Hepatocyte (in vitro differentiated cells): ENCODE measurements at regions not wholly inside any gene's neighbourhood (a gene's known extent, or its start where the extent isn't known, plus 50 kb on each side); places are given as distances from the start of the nearest gene placed in this dataset.

Source experiments
- DNase-seq: peaks from one replicate; pipeline ENCODE4 v3.0.0-alpha.2; 2016; ENCODE audit warnings: low spot score
- H2AFZ ChIP-seq: fragments of 200-600 bp; sonication (generic); 2 replicates; pipeline ENCODE4 v1.6.0; 2016; ENCODE audit warnings: antibody characterized with exemption, mild to moderate bottlenecking
- H3K27ac ChIP-seq: fragments of 200-600 bp; sonication (generic); 2 replicates; pipeline ENCODE4 v1.5.1; 2016; ENCODE audit warnings: mild to moderate bottlenecking
- H3K27me3 ChIP-seq: fragments of 200-600 bp; sonication (generic); 2 replicates; pipeline ENCODE4 v1.6.1; 2016
- H3K36me3 ChIP-seq: fragments of 200-600 bp; sonication (generic); replicated peaks from 2 replicates; pipeline ENCODE4 v1.5.1; 2016; ENCODE audit warnings: low read depth; ENCODE audit not compliant: insufficient read depth
- H3K4me1 ChIP-seq: fragments of 200-600 bp; sonication (generic); 2 replicates; pipeline ENCODE4 v1.5.1; 2016; ENCODE audit warnings: mild to moderate bottlenecking, moderate library complexity; ENCODE audit not compliant: insufficient read depth
- H3K4me2 ChIP-seq: fragments of 200-600 bp; sonication (generic); 2 replicates; pipeline ENCODE4 v1.6.0; 2016
- H3K4me3 ChIP-seq: fragments of 200-600 bp; sonication (generic); 2 replicates; pipeline ENCODE4 v1.5.1; 2016; ENCODE audit warnings: mild to moderate bottlenecking
- H3K79me2 ChIP-seq: fragments of 200-600 bp; sonication (generic); 2 replicates; pipeline ENCODE4 v1.6.0; 2017; ENCODE audit warnings: mild to moderate bottlenecking
- H3K9me2 ChIP-seq: fragments of 200-600 bp; sonication (generic); replicated peaks from 2 replicates; pipeline ENCODE4 v1.6.0; 2017; ENCODE audit warnings: mild to moderate bottlenecking; ENCODE audit not compliant: insufficient read depth
- H3K9me3 ChIP-seq: fragments of 200-600 bp; sonication (generic); 2 replicates; pipeline ENCODE4 v1.5.1; 2016; ENCODE audit warnings: low read depth, mild to moderate bottlenecking
- H4K20me1 ChIP-seq: fragments of 200-600 bp; sonication (generic); 2 replicates; pipeline ENCODE4 v1.6.0; 2016; ENCODE audit warnings: mild to moderate bottlenecking; ENCODE audit not compliant: insufficient read depth, poor library complexity, severe bottlenecking
- CTCF ChIP-seq: fragments of 200-600 bp; sonication (generic); IDR thresholded peaks from 2 replicates; pipeline ENCODE4 v1.5.1; 2016; ENCODE audit warnings: antibody characterized with exemption, mild to moderate bottlenecking; ENCODE audit not compliant: poor library complexity
- EZH2 ChIP-seq: fragments of 200-600 bp; sonication (generic); IDR thresholded peaks from 2 replicates; pipeline ENCODE4 v1.6.1; 2016; ENCODE audit warnings: antibody characterized with exemption, mild to moderate bottlenecking, borderline replicate concordance
- EZH2phosphoT487 ChIP-seq: fragments of 200-600 bp; sonication (generic); IDR thresholded peaks from one replicate; pipeline ENCODE4 v1.6.1; 2018; ENCODE audit warnings: antibody characterized with exemption, mild to moderate bottlenecking, low read depth, moderate library complexity; ENCODE audit not compliant: unreplicated experiment, severe bottlenecking
- WGBS: methylation state at CpG from one replicate; pipeline ENCODE4 v1.1.6; 2016; ENCODE audit warnings: low lambda C conversion rate; ENCODE audit errors: missing lambda C conversion rate; 5-methylcytosine and 5-hydroxymethylcytosine counted together

GRCh38 chr6:4606821-4607704 lies 169.1 kb upstream of the CDYL start:
- 83% methylated on average over 17 of the region's 17 CpGs for WGBS
- no peak overlapping the region for H3K4me3 ChIP-seq
- no peaks in the 10 kb centered on the region for H4K20me1 ChIP-seq
- H2AFZ ChIP-seq: no peak overlapping the region
- TF ChIP-seq EZH2 (no peak), EZH2phosphoT487 (no peak), CTCF (no peak)
- no peak overlapping the region for H3K27ac ChIP-seq
- no peaks in the 10 kb centered on the region for H3K36me3 ChIP-seq
- no peak overlapping the region for H3K4me2 ChIP-seq
- H3K27me3 ChIP-seq: no peaks in the 10 kb centered on the region
- H3K79me2 ChIP-seq: no peaks in the 10 kb centered on the region
- no peaks in the 10 kb centered on the region for H3K9me2 ChIP-seq
- no peak for DNase-seq
- no peaks in the 10 kb centered on the region for H3K4me1 ChIP-seq
- H3K9me3 ChIP-seq: no peaks in the 10 kb centered on the region

GRCh38 chr6:4606016-4606415 lies 170.2 kb upstream of the CDYL start:
- Histone ChIP-seq H3K9me3 (no peaks in the 10 kb centered on the region), H3K79me2 (no peaks in the 10 kb centered on the region), H4K20me1 (no peaks in the 10 kb centered on the region), H3K9me2 (no peaks in the 10 kb centered on the region), H3K4me1 (no peaks in the 10 kb centered on the region), H3K4me3 (no peak overlapping the region), H3K36me3 (no peaks in the 10 kb centered on the region), H2AFZ (no peak overlapping the region), H3K27me3 (no peaks in the 10 kb centered on the region), H3K27ac (no peak overlapping the region), H3K4me2 (no peak overlapping the region)
- no peak for DNase-seq
- 85% methylated on average over 7 of the region's 7 CpGs for WGBS
- no peak for TF ChIP-seq EZH2phosphoT487
- TF ChIP-seq CTCF: no peak
- TF ChIP-seq EZH2: no peak

- 77% methylated on average over 1 of the region's 1 CpG for WGBS
- no peaks in the 10 kb centered on the region for H3K27me3 ChIP-seq
- H3K9me2 ChIP-seq: no peaks in the 10 kb centered on the region
- H3K27ac ChIP-seq: no peak overlapping the region
- no peak overlapping the region for H2AFZ ChIP-seq
- no peak overlapping the region for H3K4me2 ChIP-seq
- no peak for DNase-seq
- H3K4me3 ChIP-seq: no peak overlapping the region
- TF ChIP-seq EZH2: no peak
- no peak for TF ChIP-seq EZH2phosphoT487
- no peak for TF ChIP-seq CTCF
- no peaks in the 10 kb centered on the region for H3K36me3 ChIP-seq
- H3K79me2 ChIP-seq: no peaks in the 10 kb centered on the region
- H3K9me3 ChIP-seq: no peaks in the 10 kb centered on the region
- H4K20me1 ChIP-seq: no peaks in the 10 kb centered on the region
- no peaks in the 10 kb centered on the region for H3K4me1 ChIP-seq
These were observed 172.3 kb upstream of the CDYL start for GRCh38 chr6:4603856-4604369.
